BE2C (cell line): ENCODE measurements at regions not wholly inside any gene's neighbourhood (a gene's known extent, or its start where the extent isn't known, plus 50 kb on each side); places are given as distances from the start of the nearest gene placed in this dataset.

Experiments
- DNase-seq: peaks from one replicate; pipeline ENCODE4 v3.0.0-alpha.2; 2020
- H3K27me3 ChIP-seq: fragments of 250-450 bp; sonication (Bioruptor Pico); 2 replicates; pipeline ENCODE4 v1.5.1; 2020; ENCODE audit warnings: mild to moderate bottlenecking
- H3K36me3 ChIP-seq: fragments of 250-450 bp; sonication (Bioruptor Pico); 2 replicates; pipeline ENCODE4 v1.5.1; 2020; ENCODE audit warnings: mild to moderate bottlenecking
- H3K4me1 ChIP-seq: fragments of 250-450 bp; sonication (Bioruptor Pico); 2 replicates; pipeline ENCODE4 v1.5.1; 2020
- H3K4me3 ChIP-seq: 2 replicates; pipeline ENCODE4 v1.5.1; 2011; ENCODE audit warnings: low read depth, low read length
- H3K9me3 ChIP-seq: fragments of 250-450 bp; sonication (Bioruptor Pico); 2 replicates; pipeline ENCODE4 v1.5.1; 2020
- TF ChIP-seq, protein P1 (sequence below): IDR thresholded peaks from 2 replicates; pipeline ENCODE4 v1.5.1; 2012; ENCODE audit warnings: mild to moderate bottlenecking, low read depth, low read length

DNA sequence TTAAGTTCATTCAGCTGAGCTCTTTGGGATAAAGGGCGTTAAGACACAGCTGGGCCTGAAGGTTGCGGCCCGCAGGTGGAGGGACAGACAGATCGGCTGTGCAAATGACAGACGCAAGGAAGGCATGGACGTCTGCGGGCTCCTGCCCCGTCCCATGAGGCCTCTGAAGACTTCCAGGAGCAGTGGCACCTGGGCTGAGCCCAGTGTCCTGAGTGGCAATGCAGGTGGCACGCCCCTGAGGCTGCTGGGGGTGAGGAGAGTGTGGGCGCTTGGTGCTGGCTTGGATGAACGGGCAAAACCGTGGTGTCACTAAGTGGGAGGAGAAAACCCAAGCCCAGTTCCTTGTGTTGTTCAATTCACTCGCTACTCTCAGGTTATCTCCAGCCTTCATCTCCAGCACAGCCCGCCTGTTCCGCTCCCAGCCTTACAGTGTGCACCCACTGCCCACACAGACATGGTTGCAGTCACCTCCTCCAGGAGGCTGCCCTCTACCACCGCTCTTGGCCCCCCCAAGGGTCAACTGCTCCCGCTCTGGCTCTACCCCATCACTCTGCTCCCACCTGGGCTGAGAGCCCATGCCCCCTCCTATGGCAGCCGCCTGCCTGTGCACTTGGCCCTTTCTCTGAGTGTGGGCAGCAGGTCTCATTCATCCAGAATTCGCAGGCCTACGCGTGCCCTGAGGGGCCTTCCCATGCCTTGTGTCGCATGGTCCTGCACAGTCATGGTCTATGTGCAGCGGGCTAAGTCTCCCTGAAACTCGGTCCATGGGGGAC is 50.3 kb downstream of the PTGR3 start:
- Histone ChIP-seq H3K4me1 (no peaks in the 10 kb centered on the region), H3K36me3 (no peaks in the 10 kb centered on the region), H3K27me3 (no peaks in the 10 kb centered on the region), H3K9me3 (no peaks in the 10 kb centered on the region), H3K4me3 (no peak overlapping the region)
- no peak for DNase-seq
- TF ChIP-seq, protein P1, sequence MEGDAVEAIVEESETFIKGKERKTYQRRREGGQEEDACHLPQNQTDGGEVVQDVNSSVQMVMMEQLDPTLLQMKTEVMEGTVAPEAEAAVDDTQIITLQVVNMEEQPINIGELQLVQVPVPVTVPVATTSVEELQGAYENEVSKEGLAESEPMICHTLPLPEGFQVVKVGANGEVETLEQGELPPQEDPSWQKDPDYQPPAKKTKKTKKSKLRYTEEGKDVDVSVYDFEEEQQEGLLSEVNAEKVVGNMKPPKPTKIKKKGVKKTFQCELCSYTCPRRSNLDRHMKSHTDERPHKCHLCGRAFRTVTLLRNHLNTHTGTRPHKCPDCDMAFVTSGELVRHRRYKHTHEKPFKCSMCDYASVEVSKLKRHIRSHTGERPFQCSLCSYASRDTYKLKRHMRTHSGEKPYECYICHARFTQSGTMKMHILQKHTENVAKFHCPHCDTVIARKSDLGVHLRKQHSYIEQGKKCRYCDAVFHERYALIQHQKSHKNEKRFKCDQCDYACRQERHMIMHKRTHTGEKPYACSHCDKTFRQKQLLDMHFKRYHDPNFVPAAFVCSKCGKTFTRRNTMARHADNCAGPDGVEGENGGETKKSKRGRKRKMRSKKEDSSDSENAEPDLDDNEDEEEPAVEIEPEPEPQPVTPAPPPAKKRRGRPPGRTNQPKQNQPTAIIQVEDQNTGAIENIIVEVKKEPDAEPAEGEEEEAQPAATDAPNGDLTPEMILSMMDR: no peak

DNA sequence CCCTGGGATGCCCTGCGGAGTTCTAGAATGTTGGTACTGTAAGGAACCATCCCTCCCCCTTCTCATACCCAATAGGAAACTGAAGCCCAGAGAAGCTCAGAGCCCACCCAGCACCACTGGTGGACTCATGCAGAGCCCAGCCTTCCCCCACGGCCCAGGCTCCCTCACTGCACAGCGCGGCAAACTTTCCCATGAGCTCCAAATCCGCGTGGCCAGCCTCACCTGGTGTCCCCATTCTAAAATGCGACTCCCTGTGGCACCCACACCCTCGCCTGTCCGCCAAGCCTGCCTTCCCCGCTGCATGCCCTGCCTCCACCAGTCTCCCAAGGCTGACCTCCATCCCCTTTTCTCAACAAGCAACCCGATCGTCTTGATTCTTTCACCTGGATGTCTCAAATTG is 51.1 kb downstream of the PTGR3 start:
- Histone ChIP-seq H3K9me3 (no peaks in the 10 kb centered on the region), H3K36me3 (no peaks in the 10 kb centered on the region), H3K4me1 (no peaks in the 10 kb centered on the region), H3K4me3 (no peak overlapping the region), H3K27me3 (no peaks in the 10 kb centered on the region)
- TF ChIP-seq, protein P1: no peak
- DNase-seq: no peak

DNA sequence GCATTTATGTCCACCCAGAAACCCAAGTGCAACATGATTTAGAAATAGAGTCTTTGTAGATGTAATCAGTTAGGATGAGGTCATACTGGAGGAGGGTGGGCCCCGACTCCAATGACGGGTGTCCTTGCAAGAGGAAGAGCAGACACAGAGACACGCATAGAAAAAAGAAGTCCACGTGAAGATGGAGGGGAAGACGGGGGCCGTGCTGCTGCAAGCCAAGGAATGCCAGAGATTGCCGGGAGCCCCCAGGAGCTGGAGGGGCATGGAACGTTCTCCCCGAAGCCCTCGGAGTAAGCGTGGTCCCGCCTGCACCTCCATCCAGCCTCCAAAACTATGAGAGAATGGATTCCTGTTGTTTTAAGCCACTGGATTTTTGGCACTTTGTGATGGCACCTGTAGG is 51.6 kb downstream of the PTGR3 start:
- Histone ChIP-seq H3K4me3 (no peak overlapping the region), H3K4me1 (no peaks in the 10 kb centered on the region), H3K27me3 (no peaks in the 10 kb centered on the region), H3K36me3 (no peaks in the 10 kb centered on the region), H3K9me3 (no peaks in the 10 kb centered on the region)
- TF ChIP-seq, protein P1: no peak
- DNase-seq: no peak

DNA sequence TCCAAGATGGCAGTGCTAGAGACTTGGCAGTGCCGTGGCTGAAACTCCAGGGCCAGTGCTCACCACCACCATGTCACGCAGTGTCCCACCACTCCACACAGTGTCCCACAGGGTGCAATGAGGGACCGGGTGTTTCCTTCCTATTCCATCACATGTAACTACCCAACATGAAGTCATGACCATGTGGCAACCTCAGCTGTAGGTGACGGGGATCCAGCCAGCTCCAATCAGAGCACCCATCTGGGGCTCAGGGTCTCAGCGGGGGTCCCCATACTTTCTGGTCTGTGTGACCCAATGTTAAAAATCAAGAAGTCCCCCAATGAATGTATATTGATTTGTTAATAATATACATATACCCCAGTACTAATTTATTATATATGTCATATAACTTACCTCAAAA is 52.1 kb downstream of the PTGR3 start:
- no peaks in the 10 kb centered on the region for H3K36me3 ChIP-seq
- no peak for DNase-seq
- H3K27me3 ChIP-seq: no peaks in the 10 kb centered on the region
- no peaks in the 10 kb centered on the region for H3K4me1 ChIP-seq
- no peaks in the 10 kb centered on the region for H3K9me3 ChIP-seq
- TF ChIP-seq, protein P1: no peak
- no peak overlapping the region for H3K4me3 ChIP-seq

DNA sequence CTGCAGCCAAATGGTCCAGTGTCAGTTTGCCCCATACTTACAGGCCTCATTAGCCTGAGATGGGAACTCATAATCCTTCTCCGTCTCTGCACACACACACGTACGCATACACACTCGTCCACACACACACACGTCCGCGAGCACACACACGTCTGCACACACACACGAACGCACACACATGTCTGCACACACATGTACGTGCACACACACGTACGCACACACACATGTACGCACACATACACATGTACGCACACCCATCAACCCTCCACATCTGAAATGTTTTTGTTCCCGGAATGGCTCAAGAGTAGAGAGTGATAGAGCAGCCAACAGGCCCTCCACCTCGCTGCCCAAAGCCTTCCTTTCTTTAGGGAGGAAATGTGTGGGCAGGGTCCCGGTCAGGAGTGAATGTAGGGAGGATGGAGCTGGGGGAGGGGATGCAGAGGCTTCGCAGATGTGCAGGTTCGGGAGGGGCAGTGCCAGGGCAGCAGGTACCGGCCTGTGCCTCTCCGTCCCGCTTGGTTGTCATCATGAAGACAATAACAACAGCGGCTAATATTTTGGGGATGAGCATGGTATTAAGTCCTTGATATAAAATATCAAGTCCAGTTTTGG is 52.7 kb downstream of the PTGR3 start:
- H3K27me3 ChIP-seq: no peaks in the 10 kb centered on the region
- H3K9me3 ChIP-seq: no peaks in the 10 kb centered on the region
- H3K36me3 ChIP-seq: no peaks in the 10 kb centered on the region
- no peaks in the 10 kb centered on the region for H3K4me1 ChIP-seq
- no peak for DNase-seq
- TF ChIP-seq, protein P1: no peak
- H3K4me3 ChIP-seq: no peak overlapping the region

DNA sequence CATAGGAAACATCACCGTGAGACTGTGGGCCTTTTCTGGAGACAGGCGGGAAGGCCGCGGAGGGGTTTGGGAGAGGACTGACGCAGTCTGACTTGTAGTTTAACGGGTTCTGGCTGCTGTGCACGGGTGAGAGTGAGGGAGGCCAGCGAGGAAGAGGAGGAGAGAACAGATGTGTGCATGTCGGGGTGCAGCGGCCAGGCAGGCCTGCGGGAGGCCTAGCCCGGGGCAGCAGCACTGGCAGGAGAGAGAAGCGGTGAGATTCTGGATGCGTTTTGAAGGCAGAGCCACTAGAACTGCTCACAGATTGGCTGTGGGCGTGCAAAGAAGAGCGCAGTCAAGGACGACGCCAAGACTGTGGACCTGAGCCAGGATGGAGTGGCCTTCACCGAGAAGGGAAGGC is 53.9 kb downstream of the PTGR3 start:
- H3K4me3 ChIP-seq: no peak overlapping the region
- H3K36me3 ChIP-seq: no peaks in the 10 kb centered on the region
- H3K9me3 ChIP-seq: no peaks in the 10 kb centered on the region
- TF ChIP-seq, protein P1: no peak
- no peaks in the 10 kb centered on the region for H3K4me1 ChIP-seq
- DNase-seq: no peak
- H3K27me3 ChIP-seq: no peaks in the 10 kb centered on the region
